ENCODE measurements at regions not wholly inside any gene's neighbourhood (a gene's known extent, or its start where the extent isn't known, plus 50 kb on each side); places are given as distances from the start of the nearest gene placed in this dataset.
A peak's percentile ranks its signal among the peaks of the same experiment; 100 is the strongest.
"Not testable (repeated sequence)": the region's sequence is repeated elsewhere in the genome, so short reads cannot be mapped to it uniquely, and the experiment has no call there.

DNA sequence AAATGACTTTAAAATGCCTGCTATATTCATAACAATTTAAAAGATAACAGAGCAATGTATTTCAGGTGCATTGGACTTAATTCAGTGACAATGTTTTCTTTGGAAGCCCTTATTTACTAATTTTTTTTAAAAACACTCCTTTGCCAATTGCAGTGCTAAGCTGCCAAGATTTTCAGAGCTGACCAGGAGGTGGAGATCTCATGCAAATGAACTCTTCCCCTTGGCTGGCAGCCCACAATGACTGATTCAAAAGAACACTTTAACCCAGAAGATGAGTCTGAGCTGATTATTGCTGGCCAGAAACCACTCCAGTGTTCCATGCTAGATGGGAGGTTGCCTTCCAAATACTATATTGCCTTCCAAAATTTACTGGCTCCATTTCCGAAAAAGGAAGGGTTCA, 128.3 kb upstream of the CCNH start:
- peak; percentile 86 for DNase-seq
- Histone ChIP-seq H3K4me3 (no peak overlapping the region), H3K9me3 (no peaks in the 10 kb centered on the region), H3K27me3 (peaks cover 8% of the 10 kb centered on the region; the same call in 1 of the 2 replicates), H3K36me3 (no peaks in the 10 kb centered on the region)

- Histone ChIP-seq H3K27me3 (no peaks in the 10 kb centered on the region; the same call in 1 of the 2 replicates), H3K4me3 (no peak overlapping the region), H3K9me3 (no peaks in the 10 kb centered on the region), H3K36me3 (no peaks in the 10 kb centered on the region)
- DNase-seq: no peak
These were observed 127.1 kb upstream of the CCNH start for GRCh38 chr5:87539839-87540238.

GRCh38 chr5:87536365-87536764, 123.6 kb upstream of the CCNH start:
- Histone ChIP-seq H3K9me3 (no peaks in the 10 kb centered on the region), H3K27me3 (no peaks in the 10 kb centered on the region; the same call in 1 of the 2 replicates), H3K4me3 (no peak overlapping the region), H3K36me3 (no peaks in the 10 kb centered on the region)
- DNase-seq: no peak

GRCh38 chr5:87535706-87536105, 123.0 kb upstream of the CCNH start:
- Histone ChIP-seq H3K27me3 (no peaks in the 10 kb centered on the region; the same call in 1 of the 2 replicates), H3K9me3 (no peaks in the 10 kb centered on the region), H3K36me3 (no peaks in the 10 kb centered on the region), H3K4me3 (no peak overlapping the region)
- no peak for DNase-seq

DNA sequence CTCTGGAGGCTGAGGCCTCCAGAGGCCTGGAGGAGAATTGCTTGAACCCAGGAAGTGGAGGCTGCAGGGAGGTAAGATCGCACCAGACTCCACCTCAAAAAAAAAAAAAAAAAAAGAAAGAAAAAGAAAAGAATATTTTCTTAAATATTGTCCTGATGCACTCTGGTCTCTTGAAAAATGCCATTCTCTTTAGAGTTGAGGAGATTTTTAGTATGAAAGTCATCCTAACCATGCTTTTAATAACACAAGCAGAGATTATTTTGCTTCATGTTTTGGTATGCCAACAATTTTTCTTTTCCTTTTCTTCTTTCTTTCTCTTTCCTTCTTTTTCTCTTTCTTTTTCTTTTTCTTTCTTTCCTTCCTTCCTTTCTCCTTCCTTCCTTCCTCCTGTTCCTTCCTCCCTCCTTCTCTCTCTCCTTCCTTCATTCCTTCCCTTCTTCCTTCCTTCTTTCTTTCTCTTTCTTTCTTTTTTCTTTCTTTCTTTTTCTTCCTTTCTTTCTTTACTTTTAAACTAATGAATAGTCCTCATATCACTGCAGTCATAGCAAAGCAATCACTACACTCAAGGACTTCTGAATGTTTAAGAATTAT, 116.9 kb upstream of the CCNH start:
- no peak overlapping the region for H3K4me3 ChIP-seq
- H3K27me3 ChIP-seq: no peaks in the 10 kb centered on the region
- DNase-seq: no peak
- H3K36me3 ChIP-seq: no peaks in the 10 kb centered on the region
- H3K9me3 ChIP-seq: no peaks in the 10 kb centered on the region

GRCh38 chr5:87526131-87526530, 113.4 kb upstream of the CCNH start:
- no peaks in the 10 kb centered on the region for H3K27me3 ChIP-seq
- no peaks in the 10 kb centered on the region for H3K9me3 ChIP-seq
- no peaks in the 10 kb centered on the region for H3K36me3 ChIP-seq
- no peak overlapping the region for H3K4me3 ChIP-seq
- DNase-seq: peak; percentile 9

- Histone ChIP-seq H3K9me3 (no peaks in the 10 kb centered on the region), H3K4me3 (no peak overlapping the region), H3K27me3 (no peaks in the 10 kb centered on the region), H3K36me3 (no peaks in the 10 kb centered on the region)
- DNase-seq: no peak
These were observed 111.5 kb upstream of the CCNH start for GRCh38 chr5:87524217-87524616.

DNA sequence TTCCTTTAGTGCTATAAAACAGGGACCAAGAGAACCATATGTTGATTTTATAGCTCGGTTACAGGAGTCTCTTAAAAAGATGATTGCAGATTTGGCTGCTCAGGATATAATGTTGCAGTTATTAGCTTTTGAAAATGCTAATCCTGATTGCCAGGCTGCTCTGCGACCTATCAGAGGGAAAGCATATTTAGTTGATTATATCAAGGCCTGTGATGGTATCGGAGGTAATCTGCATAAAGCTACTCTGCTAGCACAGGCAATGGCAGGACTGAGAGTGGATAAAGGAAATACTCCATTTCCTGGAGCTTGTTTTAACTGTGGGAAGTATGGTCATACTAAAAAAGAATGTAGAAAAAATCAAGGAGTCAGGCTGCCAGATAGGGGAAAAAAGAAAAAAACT, 99.0 kb upstream of the CCNH start:
- not testable (repeated sequence) for H3K36me3 ChIP-seq, H3K9me3 ChIP-seq, H3K27me3 ChIP-seq, H3K4me3 ChIP-seq, DNase-seq

- Histone ChIP-seq H3K36me3 (no peaks in the 10 kb centered on the region), H3K4me3 (no peak overlapping the region), H3K9me3 (no peaks in the 10 kb centered on the region), H3K27me3 (0 out of 2 replicates have a peak, but pooled peaks cover 3% of the 10 kb centered on the region)
- DNase-seq: no peak
These were observed 90.3 kb upstream of the CCNH start for GRCh38 chr5:87503004-87503403.

DNA sequence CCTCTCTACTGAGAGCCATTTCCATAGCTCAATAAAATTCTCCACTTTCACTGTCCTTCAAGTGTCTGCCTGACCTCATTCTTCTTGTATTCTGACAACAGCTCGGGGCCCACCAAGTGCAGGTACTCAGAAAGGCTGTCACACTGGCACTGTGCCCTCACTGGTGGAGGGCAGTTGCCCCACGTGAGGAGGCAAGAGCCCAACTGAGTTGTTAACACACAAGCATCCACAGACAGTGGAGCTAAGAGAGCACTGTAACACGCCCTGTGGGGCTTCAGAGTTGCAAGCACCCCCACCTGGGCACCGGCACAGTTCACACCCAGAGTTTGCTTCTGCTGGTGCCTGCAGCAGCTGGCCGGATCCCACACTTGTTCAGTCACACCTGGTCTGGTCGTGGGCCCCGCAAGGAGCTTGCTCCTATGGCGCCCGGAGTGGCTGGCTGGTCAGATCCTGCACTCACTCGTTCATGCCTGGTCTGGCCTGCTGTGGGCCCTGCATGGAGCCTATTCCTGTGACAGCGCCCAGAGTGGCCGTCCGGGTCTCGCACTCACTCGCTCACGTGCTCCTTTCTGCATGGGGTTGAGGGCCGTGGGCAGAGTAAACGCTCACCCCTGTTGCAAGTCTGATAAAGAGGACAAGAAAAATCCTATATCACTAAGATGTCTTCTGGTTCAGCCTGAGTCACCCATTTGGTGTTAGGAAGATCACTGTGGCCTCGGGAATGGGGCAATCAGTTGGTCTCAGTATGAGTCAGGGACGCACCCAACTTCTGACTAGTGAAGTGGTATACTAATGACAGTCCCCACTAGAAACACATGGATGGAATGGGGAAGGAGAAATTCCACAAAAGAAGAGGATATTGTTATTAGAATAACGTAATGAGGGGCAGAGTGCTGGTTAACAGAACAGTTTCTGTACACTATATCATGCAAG, 87.0 kb upstream of the CCNH start:
- Histone ChIP-seq H3K36me3 (no peaks in the 10 kb centered on the region), H3K27me3 (0 out of 2 replicates have a peak, but pooled peaks cover 3% of the 10 kb centered on the region), H3K4me3 (no peak overlapping the region), H3K9me3 (no peaks in the 10 kb centered on the region)
- DNase-seq: no peak

All from MG63 (cell line).